ENCODE measurements at regions not wholly inside any gene's neighbourhood (a gene's known extent, or its start where the extent isn't known, plus 50 kb on each side); places are given as distances from the start of the nearest gene placed in this dataset.
"Not testable (repeated sequence)": the region's sequence is repeated elsewhere in the genome, so short reads cannot be mapped to it uniquely, and the experiment has no call there.

- DNase-seq (ENCODE audit: low spot score) (no peak), ATAC-seq (no peak)
These were observed 261.2 kb upstream of the PIK3R1 start for GRCh38 chr5:67954351-67954750.

GRCh38 chr5:67942421-67942820 lies 273.1 kb upstream of the PIK3R1 start:
- no peak for DNase-seq (ENCODE audit: low spot score)
- no peak for ATAC-seq

- ATAC-seq: no peak
These were observed 273.7 kb upstream of the PIK3R1 start for GRCh38 chr5:67941614-67942401.

GRCh38 chr5:67935908-67936566 lies 279.5 kb upstream of the PIK3R1 start:
- ATAC-seq: peak; percentile 89
- no peak for DNase-seq (ENCODE audit: low spot score)

More at GRCh38 chr5:67941614-67942401, 273.7 kb upstream of the PIK3R1 start:
- DNase-seq (ENCODE audit: low spot score): no peak

GRCh38 chr5:67934976-67935375 lies 280.6 kb upstream of the PIK3R1 start:
- DNase-seq (ENCODE audit: low spot score): no peak
- no peak for ATAC-seq

GRCh38 chr5:67925511-67925910 lies 290.0 kb upstream of the PIK3R1 start:
- ATAC-seq (no peak), DNase-seq (ENCODE audit: low spot score) (no peak)

GRCh38 chr5:67921004-67921601 lies 294.5 kb upstream of the PIK3R1 start:
- DNase-seq (ENCODE audit: low spot score): no peak

GRCh38 chr5:67919532-67919931 lies 296.0 kb upstream of the PIK3R1 start:
- DNase-seq (ENCODE audit: low spot score); ATAC-seq: not testable (repeated sequence)

More at GRCh38 chr5:67921004-67921601, 294.5 kb upstream of the PIK3R1 start:
- ATAC-seq: no peak

GRCh38 chr5:67917561-67917960 lies 298.0 kb upstream of the PIK3R1 start:
- ATAC-seq (no peak), DNase-seq (ENCODE audit: low spot score) (no peak)

- ATAC-seq: peak; percentile 36
- no peak for DNase-seq (ENCODE audit: low spot score)
These were observed 305.0 kb upstream of the PIK3R1 start for GRCh38 chr5:67910546-67910945.

GRCh38 chr5:67908126-67908765 lies 307.3 kb upstream of the PIK3R1 start:
- ATAC-seq: no peak
- no peak for DNase-seq (ENCODE audit: low spot score)

- DNase-seq (ENCODE audit: low spot score): no peak
- ATAC-seq: no peak
These were observed 311.2 kb upstream of the PIK3R1 start for GRCh38 chr5:67904366-67904765.

- DNase-seq (ENCODE audit: low spot score): no peak
- no peak for ATAC-seq
These were observed 311.9 kb upstream of the PIK3R1 start for GRCh38 chr5:67903656-67904055.

- ATAC-seq: no peak
- DNase-seq (ENCODE audit: low spot score): no peak
These were observed 312.4 kb upstream of the PIK3R1 start for GRCh38 chr5:67903121-67903520.

GRCh38 chr5:67902497-67902830 lies 313.1 kb upstream of the PIK3R1 start:
- DNase-seq (ENCODE audit: low spot score) (no peak), ATAC-seq (no peak)

- ATAC-seq (no peak), DNase-seq (ENCODE audit: low spot score) (no peak)
These were observed 313.6 kb upstream of the PIK3R1 start for GRCh38 chr5:67901814-67902496.

- ATAC-seq: no peak
- no peak for DNase-seq (ENCODE audit: low spot score)
These were observed 315.0 kb upstream of the PIK3R1 start for GRCh38 chr5:67900514-67900913.

GRCh38 chr5:67897980-67898379 lies 317.6 kb upstream of the PIK3R1 start:
- DNase-seq (ENCODE audit: low spot score): no peak
- peak; percentile 79 for ATAC-seq

- DNase-seq (ENCODE audit: low spot score) (no peak), ATAC-seq (peak; percentile 85)
These were observed 318.1 kb upstream of the PIK3R1 start for GRCh38 chr5:67897431-67897830.

GRCh38 chr5:67896930-67897313 lies 318.6 kb upstream of the PIK3R1 start:
- DNase-seq (ENCODE audit: low spot score) (no peak), ATAC-seq (no peak)

- DNase-seq (ENCODE audit: low spot score) (no peak), ATAC-seq (no peak)
These were observed 319.1 kb upstream of the PIK3R1 start for GRCh38 chr5:67896311-67896929.
